ENCODE measurements at regions not wholly inside any gene's neighbourhood (a gene's known extent, or its start where the extent isn't known, plus 50 kb on each side); places are given as distances from the start of the nearest gene placed in this dataset.

DNA sequence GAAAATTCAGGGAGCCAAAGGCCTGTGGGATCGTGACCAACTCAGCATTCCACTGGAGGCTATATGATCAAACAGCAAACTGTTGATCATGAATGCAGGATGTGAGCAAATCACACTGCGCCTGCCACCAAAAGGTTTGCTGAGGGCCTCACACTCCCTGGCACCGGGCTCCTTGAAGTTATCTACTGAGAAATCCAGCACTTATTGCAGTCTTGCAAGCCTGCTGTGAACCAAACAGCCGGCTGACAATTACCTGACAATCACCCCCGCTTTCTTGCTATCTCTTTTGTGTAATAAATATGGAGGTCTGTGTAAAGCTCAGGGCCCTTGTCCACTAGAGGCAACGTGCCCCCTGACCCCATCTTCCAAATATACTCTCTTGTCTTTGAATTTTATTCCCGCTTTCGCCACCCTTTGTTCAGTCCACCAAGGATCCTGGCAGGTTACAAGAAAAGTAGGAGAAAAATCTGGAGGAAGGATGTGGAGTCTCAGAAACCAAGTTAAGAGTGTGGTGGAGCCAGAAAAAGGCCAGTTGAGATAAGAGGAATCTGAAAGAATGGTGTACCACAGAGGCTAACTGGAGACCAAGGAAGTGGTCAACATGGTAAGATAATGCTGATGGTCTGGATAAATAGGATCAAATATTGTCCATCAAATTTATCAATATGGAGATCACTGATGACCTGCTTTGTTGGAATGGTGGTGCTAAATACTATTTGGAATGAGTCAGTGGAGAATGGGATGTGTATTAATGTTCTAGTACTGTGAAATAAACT lies 229.2 kb downstream of the ALX1 start:
- DNase-seq (ENCODE audit: low read depth): no peak

DNA sequence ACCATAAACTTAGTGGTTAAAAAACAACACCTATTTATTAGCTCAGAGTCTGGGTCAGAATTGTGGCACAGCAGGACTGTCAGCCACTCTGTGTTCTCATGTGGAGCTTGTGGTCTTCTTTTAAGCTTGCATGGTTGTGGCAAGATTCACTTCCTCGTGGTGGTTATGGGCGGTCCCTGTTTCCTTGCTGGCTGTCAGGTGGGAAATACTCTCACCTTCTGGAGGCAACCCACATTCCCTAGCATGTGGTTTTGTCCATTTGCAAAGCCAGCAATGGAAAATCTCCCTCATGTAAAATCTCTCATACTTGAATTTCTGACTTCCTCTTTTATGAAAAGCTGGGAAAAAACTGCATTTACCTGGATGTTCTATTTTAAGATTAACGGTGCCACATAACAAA lies 229.8 kb downstream of the ALX1 start:
- DNase-seq (ENCODE audit: low read depth): no peak

DNA sequence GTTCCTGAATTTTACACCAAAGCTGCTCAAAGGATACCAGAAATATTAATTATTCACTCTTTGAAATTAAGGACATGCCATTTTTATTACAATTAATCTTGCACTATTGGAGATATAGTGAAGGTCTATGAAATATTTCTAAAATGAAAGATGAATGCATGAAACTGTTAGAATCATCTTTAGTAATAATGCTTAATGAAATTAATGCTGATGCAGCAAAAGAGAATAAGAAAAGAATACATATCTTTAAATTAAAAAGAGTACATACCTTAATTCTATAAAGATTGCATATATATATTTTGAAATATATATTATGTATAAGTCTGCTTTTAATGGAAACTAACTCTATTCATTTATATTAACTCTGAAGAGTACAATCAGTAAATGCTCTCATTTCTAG lies 236.0 kb downstream of the ALX1 start:
- DNase-seq (ENCODE audit: low read depth): no peak

DNA sequence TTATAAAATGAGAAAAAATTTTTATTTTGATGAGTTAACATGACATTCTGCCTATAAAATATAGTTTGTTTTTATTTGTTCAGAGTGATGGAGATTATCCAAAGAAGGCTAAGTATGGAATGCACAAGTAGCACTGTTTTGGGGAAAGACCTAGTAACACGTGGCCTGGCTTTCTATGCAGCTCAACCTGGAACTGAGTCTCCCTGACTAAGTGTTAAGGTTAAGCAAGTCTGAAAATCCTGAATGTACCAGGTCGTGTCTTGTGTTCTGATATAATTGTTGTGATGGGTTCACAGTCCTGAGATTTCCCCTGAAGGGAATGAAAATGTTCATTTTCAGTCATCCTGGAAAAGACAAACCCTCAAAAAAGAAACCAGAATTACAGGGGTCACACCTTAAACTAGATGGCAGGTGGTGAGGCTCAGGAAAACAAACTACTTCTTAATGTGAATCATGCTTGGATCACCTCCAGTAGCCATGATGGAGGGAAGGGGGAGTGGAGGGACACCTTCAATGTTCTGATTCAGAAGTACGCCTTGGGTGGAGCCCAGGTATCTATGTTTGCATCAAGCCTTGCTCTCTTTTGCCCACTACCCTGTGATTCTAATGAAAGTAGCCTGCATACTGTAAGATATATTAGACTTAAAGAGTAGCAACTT lies 236.8 kb downstream of the ALX1 start:
- DNase-seq (ENCODE audit: low read depth): no peak

DNA sequence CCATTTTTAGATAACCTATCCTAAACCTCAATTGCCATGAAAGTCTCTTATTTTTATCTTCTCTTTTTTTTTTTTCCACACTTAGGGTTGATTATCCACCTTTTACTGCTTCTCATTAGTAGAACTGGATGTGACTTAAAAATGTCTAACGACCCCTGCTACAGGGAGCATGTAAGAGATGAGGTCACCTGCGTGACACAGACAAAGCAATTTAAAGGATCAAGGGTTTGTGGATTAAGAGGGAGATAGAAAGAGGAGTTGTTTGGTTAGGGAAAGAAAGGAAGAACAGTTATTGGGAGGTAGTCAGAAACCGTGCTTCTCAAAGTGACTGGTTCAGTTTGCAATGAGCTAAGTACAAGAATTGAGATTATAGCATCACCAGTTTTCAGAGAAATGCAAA lies 239.1 kb downstream of the ALX1 start:
- no peak for DNase-seq (ENCODE audit: low read depth)

DNA sequence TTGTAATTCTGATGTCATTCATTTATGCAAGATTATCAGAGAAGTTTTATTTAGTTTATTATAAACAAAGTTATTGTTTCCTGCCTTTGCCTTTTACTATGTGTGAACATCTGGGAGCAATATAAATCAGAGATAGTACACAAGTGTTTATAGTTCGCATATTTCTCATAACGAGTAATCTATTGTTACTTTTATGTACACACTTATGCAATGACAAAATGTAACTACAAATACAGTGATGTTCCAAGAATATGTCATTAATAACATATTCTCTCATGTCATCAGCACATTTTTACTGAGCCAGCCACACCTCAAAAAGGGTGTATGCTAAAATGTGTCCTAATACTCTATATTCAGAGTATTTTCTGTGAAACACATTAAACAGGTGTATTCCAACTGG lies 243.2 kb downstream of the ALX1 start:
- no peak for DNase-seq (ENCODE audit: low read depth)

DNA sequence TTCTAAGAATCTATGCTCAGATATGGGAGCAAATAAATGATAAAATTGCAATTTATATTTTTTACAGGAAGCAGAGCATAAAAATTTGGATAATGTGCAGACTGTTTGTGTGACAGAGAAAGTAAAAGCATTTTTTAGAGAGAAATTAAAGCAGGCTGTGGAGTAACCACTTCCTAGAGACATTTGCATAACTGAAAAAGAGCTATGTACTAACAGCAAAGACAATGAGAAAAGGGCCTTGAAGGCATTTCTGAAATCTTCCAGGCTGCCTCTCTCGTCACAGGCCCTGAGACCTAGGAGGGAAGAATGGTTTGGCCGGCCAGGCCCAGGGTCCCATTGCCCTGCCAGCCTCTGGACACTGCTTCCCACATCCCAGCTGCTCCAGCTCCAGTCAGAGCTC lies 247.2 kb downstream of the ALX1 start:
- no peak for DNase-seq (ENCODE audit: low read depth)

DNA sequence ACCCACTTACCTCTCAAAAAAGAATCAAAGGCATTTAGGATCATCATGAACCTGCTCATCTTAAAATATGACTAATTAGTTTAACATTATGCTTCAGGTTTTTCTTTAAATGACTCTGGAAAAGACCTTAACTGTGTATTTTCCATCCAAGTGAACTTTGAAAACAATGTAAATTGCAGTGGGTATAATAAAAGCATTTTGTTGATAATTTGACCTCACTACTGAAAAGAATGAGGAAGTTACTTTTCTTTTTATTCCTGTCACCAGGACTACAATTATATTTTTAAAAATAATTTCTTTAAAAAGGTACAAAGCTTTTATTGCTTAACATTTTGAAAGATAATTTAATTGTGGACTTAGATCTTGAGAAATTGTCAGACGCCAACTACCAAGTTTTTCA lies 249.9 kb downstream of the ALX1 start:
- DNase-seq (ENCODE audit: low read depth): no peak

DNA sequence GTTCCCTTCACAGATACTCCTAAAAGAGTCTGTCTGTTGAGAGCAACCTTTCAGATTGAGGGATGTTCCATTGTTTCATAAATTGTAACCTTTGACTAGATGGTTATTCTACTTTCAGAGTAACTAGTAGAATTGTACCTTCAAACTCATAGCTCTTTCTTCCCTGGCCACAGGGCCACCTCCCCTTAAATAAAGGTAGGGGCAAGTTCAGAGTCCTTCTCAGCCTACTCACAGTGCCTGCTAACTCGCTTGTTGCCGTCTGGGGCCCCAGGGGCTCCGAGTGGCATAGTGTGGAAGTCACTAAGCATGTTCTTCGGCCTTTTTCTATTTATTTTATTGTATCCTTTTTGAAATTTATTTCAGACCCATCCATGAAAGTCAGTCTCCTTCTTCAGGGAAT lies 250.4 kb downstream of the ALX1 start:
- no peak for DNase-seq (ENCODE audit: low read depth)

DNA sequence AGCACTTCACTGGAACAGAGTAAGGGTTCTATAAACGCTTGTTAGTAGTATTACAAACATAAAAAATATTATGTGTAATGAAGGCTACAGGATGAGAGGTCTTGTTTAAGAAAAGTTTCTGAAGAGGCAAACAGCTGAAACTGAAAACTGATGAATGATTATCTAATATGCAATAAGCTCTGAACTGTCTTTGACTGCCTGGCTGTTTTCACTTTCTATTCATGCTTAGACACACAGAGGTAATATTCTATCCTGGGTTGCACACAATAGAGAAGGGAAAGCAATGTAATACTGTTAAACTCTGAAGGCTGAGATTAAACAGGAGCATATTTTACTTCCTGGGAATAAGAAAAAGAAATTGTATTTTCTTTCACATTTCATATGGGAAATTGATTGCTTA lies 251.3 kb downstream of the ALX1 start:
- no peak for DNase-seq (ENCODE audit: low read depth)

DNA sequence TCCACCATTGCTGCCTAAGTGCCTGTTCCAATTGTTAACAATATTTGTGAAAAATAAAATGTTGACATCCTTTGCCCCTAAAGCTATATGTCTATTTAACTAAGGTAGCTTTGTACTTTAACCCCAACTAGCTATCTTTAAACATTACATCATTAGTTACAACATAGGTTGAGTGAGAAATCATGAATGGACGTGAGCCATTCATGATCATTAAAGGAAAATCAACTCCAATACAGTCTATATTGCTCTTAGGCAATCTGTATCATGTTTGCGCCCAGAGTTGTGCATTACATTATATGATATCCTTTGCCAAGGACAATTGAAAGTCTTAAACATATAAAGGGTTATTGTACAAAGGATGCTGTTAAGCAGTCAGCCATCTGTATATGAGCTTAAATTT lies 269.6 kb downstream of the ALX1 start:
- no peak for DNase-seq (ENCODE audit: low read depth)

DNA sequence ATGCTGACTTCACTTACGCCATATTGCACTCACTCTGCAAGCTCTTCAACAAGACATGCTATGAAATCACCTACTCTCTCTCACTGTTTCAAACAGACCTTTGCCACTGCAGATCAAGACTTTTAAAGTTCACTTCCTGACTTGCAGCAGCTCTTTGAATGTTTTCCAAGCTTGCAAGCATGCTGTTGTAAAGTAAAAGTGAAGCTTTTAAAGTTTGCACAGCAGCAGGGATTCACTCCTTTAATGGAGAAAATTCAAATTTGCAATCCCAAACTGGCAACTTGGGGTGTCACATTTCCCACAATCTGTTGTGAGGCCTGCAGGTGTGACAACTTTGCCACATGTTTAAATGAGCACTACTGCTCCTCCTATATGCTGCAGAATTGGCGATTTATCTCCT lies 270.9 kb downstream of the ALX1 start:
- no peak for DNase-seq (ENCODE audit: low read depth)

DNA sequence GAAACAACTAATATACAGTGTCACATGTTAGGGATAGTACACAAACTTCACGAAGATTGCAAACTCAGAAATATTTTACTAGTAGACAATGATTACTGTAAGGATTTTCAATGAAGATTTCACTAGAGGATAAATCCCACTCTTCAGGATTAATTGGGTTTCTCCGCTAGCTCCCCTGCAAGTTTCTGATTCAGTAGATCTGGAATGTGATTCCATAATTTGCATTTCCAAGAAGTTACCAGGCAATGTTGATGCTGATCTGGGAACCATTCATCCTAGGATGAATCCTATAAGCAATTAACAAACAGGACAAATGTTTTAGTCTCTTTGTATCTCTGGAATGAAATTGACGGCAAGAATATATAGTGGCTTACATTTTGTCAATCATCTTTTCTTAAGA lies 272.4 kb downstream of the ALX1 start:
- no peak for DNase-seq (ENCODE audit: low read depth)

DNA sequence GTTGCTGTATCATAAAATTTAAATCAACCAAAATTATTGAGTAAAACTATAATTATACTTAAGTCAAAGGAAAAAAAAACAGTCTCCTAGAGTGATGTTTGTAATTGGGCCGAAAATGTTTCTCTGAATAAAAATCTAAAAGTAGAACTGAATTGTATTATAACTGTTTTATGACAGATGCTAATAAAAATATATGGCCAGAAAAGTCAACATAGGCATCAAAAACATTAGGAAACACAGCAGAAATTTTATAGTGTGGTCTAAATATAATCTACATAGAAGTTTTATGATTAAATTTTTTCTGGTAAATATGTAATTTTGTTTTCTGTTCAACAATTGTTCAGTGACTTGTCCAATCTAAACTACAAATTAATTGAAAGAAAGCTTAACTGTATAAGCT lies 277.8 kb downstream of the ALX1 start:
- no peak for DNase-seq (ENCODE audit: low read depth)

DNA sequence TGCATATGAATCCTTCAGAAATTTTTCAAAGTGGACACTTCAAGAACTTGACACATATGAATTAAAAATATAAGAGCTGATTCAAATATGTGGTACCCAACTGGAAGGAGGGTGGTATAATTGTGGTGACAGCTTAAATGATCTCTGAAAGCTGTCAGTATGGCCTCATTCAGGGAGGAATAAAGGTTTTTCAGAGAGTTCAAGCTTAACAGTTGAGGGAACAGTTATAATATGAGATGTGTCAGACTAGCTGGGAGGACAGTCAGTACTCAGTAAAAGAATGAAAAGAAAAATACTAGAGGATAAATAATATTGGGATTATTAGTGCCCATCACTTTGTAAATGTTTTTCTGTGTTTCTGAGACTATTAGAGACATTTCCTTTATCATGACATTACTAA lies 277.5 kb downstream of the RASSF9 start:
- no peak for DNase-seq (ENCODE audit: low read depth)

DNA sequence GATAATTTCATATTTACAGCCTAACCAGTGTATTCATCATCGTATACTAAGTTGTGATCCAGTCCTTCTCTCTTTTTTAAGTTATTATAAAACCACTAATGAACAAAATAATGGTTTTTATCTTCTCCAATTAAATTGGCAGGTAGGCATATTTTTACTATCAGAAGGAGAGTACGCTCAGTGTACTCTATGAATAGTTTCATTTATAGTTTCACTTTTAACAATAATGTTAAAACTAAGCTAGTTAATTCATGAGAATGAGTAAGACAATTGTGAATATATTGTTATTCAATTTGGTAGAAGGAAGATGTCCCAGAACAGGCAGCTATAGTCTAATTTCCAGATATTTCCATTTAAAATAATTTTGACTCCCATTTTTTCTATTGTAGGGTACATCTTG lies 277.1 kb downstream of the RASSF9 start:
- no peak for DNase-seq (ENCODE audit: low read depth)

DNA sequence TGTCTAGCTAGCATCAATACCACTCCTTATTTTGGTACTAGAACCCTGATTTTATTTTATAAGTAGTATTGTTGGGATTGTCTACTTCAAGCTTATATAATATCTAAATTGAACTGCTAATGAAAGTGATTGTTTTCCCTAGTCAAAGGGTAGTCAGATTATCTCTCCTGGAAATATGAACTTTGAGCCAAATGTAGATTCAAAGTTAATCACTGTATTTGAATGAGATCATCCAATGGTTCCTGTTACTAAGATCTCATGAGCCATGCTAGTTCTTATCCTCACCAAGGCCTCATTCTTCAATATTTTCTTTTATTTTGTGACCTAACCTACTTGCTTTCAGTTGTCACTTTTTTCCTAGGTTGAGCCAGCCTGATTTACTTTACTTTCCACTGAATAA lies 276.7 kb downstream of the RASSF9 start:
- DNase-seq (ENCODE audit: low read depth): no peak

DNA sequence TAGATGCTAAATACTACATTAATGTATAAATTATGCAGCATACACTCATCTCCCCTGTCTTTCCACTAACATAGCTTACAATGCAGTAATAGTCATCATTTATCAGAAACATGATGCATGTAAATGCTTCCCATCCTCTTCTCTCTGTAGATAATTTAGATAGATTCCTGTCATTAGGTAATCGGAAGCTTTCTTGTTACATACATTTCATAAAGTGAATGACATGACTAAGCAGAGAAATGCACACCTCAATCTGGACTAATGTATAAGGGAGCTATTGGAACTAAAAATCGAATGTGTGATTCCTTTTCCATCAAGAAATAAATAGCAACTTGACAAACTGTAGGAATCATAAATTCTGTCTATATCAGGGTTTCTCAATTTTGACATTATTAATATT lies 273.4 kb downstream of the RASSF9 start:
- no peak for DNase-seq (ENCODE audit: low read depth)

DNA sequence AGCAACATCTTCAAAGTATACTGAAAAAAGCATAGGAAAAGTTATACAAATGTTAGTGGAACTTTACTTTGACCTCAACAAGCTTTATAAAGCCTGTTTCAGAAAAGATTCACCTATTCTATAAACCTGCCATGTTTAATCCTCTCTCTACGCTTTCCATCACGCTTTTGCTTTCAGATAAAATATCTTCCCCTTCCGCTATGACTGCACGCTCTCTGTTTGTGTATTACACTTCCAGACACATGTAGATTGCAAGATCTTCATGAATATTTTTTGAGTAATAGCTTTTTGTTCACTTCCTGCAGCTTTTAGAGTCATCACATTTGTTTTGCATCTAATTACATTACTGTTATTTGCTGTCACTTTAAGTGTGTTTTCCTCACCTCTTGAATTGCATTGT lies 271.4 kb downstream of the RASSF9 start:
- DNase-seq (ENCODE audit: low read depth): no peak

DNA sequence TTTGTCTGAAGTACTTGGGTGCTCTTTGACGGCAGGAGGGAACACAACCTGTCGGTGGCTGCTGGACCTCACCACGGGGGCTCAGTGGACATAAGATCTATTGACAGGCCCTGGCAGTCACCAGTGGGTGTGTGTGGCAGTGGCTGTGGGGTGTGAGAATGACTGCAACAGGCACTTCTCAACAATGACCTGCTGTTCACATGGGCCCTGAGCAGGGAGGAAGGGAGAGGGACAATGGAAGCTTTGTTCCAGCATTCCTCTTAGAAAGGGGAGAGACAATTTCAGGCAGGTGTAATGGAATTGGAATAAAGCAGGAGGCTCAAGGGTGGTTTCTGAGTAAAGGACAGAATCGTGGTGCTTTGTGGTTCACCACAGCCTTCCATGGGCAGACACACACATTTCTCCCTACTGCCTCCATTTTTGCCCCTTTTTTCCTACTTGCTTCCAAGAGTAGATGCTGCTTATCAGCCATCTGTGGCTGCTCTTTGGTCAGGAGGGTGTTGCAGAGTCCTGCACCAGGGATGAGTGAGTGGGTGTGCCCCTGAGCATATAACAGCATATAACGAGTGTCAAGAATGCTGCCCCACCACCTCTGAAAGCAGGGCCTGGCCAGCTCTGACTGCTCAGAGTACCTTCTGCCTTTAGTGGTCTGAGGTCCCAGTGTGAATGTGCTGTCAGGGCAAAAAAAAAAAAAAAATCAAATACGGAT lies 267.7 kb downstream of the RASSF9 start:
- DNase-seq (ENCODE audit: low read depth): no peak

DNA sequence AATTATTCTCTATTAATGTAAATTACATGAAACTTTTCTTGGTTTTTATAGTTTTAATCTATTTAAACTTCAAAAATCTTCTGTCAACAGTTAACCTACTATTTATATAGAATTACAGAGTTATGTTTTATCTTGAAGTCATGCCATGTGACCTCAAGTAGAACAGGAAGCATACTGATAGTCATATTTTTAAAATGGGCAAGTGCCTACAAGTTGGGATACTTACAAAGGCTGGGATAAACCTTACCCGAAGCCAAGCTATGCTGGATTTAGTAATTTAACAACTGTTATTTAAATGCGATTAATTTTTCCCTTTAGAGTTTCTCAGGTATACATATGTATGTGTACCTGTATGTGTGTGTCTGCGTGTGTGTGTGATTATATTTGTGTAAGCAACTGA lies 266.9 kb downstream of the RASSF9 start:
- DNase-seq (ENCODE audit: low read depth): no peak

DNA sequence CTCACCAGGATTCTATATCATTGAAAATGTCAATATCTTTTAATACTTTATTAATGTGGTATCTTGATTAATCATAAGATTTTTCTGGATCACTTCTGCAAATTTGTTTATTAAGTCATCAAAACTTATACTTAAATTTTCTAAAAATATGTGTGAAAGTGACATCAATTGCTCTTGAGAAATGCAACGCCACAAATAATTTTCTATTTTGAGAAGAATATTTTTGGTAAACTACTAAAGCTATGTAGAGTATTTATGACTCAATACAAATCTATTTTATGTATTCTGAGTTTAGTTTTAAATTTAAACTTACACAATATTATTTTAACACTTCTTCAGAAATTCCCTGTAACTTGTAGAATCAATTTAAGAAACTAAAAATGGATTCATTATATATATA lies 263.3 kb downstream of the RASSF9 start:
- DNase-seq (ENCODE audit: low read depth): no peak

DNA sequence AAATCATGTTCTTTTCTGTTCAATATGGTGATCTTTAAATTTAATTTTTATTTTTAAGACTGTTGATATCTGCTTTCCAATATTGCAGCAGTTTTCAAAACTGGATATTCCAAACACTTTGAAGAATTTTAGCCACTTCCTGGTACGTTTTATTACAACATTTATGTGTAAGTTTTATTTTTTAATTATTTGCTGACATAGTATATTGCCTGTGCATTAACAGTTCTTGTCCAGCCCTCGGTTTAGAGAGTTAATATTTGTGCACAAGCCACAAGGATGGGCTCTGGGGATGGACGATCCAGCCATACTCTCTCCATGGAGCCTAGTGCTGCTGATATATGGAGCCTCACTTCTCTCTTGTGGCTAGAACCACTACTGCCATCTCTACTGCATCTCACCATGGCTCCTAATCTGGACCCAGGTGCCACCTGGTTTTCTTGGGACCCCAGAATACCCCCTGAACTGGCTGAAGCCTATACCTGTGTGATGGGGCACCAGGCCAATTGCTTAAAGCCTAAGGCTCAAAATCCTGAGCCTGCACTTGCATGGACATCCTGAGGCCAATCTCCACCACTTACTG lies 262.5 kb downstream of the RASSF9 start:
- no peak for DNase-seq (ENCODE audit: low read depth)

All from forelimb muscle (tissue), 1 donor.